Sigmoid colon (tissue), 6 donors: ENCODE measurements at regions not wholly inside any gene's neighbourhood (a gene's known extent, or its start where the extent isn't known, plus 50 kb on each side); places are given as distances from the start of the nearest gene placed in this dataset.
"Not testable (repeated sequence)": the region's sequence is repeated elsewhere in the genome, so short reads cannot be mapped to it uniquely, and the experiment has no call there.

Experiments used
- DNase-seq: peaks from one replicate; pipeline ENCODE4 v3.0.0-alpha.2; 2019
- H3K27ac ChIP-seq, 4 donors: fragments of 200-600 bp; sonication (generic); one replicate each; pipeline ENCODE4 v1.5.1; 2016 to 2019; ENCODE audit warnings: mild to moderate bottlenecking in 1 of 4
- H3K27me3 ChIP-seq, 3 donors: fragments of 200-600 bp; sonication (generic); one replicate each; pipeline ENCODE4 v1.5.1; 2019; ENCODE audit warnings: mild to moderate bottlenecking in 1 of 3
- H3K36me3 ChIP-seq, 4 donors: fragments of 200-600 bp; sonication (generic); one replicate each; pipeline ENCODE4 v1.5.1; 2016 to 2019
- H3K4me1 ChIP-seq, 4 donors: fragments of 200-600 bp; sonication (generic); one replicate each; pipeline ENCODE4 v1.5.1; 2017 to 2019
- H3K4me3 ChIP-seq, 4 donors: fragments of 200-600 bp; sonication (generic); one replicate each; pipeline ENCODE4 v1.5.1; 2017 to 2019; ENCODE audit warnings: mild to moderate bottlenecking in 2 of 4, moderate library complexity in 1 of 4
- H3K9me3 ChIP-seq, 4 donors: fragments of 200-600 bp in 3 of 4; sonication (generic) in 3 of 4; one replicate each; pipeline versions ENCODE4 v1.5.1 to v1.6.1; 2013 to 2019
- CTCF ChIP-seq, 4 experiments: fragments of 450-650 bp in 3 of 4; fragments of 200-600 bp in 1 of 4; IDR thresholded peaks; one replicate each; pipeline ENCODE4 v1.5.1; 2016 to 2019; ENCODE audit warnings: antibody characterized with exemption in 4 of 4, mild to moderate bottlenecking in 3 of 4, moderate library complexity in 2 of 4
- EP300 ChIP-seq, 4 donors: sonication (generic); formaldehyde crosslinking; IDR thresholded peaks; one replicate each; pipeline ENCODE4 v1.6.1; 2017; ENCODE audit warnings: antibody characterized with exemption in 4 of 4
- POLR2A ChIP-seq, 2 donors: fragments of 450-650 bp; IDR thresholded peaks; one replicate each; pipeline ENCODE4 v1.6.1; 2016; ENCODE audit warnings: antibody characterized with exemption in 2 of 2, mild to moderate bottlenecking in 2 of 2, moderate library complexity in 2 of 2
- POLR2AphosphoS5 ChIP-seq, 4 donors: sonication (generic); formaldehyde crosslinking; IDR thresholded peaks; one replicate each; pipeline ENCODE4 v1.6.1; 2017; ENCODE audit warnings: antibody characterized with exemption in 4 of 4
- whole genome bisulfite sequencing, 2 donors: extraction: QIAGEN DNeasy Blood & Tissue Kit; methylation state at CpG; one replicate each; pipeline ENCODE4 v1.1.7; 2013; 5-methylcytosine and 5-hydroxymethylcytosine counted together
- intact Hi-C: fragments of 100-400 bp; cut with DNase I; formaldehyde crosslinking; loops from one replicate; pipeline ENCODE4 v1.15.1; 2023
- donor health status: healthy with polysubstance abuse.
- donor health status: healthy.

- no peak overlapping the region for H3K4me3 ChIP-seq
- WGBS, 2 donors: 49 to 53% methylated on average over 2 of the region's 2 CpGs
- intact Hi-C loops: no loop called here
- no peaks in the 10 kb centered on the region for H3K4me1 ChIP-seq
- no peaks in the 10 kb centered on the region for H3K9me3 ChIP-seq
- no peaks in the 10 kb centered on the region for H3K27me3 ChIP-seq
- no peak overlapping the region for H3K27ac ChIP-seq
- no peak for DNase-seq
- no peak for TF ChIP-seq EP300 (IDR thresholded peaks at IDR 0.05)
- no peak for TF ChIP-seq POLR2AphosphoS5 (IDR thresholded peaks at IDR 0.05)
- no peak for TF ChIP-seq CTCF (IDR thresholded peaks at IDR 0.05)
- TF ChIP-seq POLR2A (IDR thresholded peaks at IDR 0.05): no peak
- H3K36me3 ChIP-seq: no peaks in the 10 kb centered on the region
Measured at GRCh38 chr5:24235946-24236345, 408.8 kb downstream of the CDH10 start.

- no peak overlapping the region for H3K27ac ChIP-seq
- no peaks in the 10 kb centered on the region for H3K36me3 ChIP-seq
- no peaks in the 10 kb centered on the region for H3K27me3 ChIP-seq
- H3K4me1 ChIP-seq: no peaks in the 10 kb centered on the region
- peaks cover 0 to 7% (median 0%) of the 10 kb centered on the region in 4 donors for H3K9me3 ChIP-seq
- intact Hi-C loops: no loop called here
- no peak overlapping the region for H3K4me3 ChIP-seq
- no peak for DNase-seq
- 86 to 92% methylated on average over 1 of the region's 1 CpG for WGBS, 2 donors
- TF ChIP-seq POLR2AphosphoS5 (IDR thresholded peaks at IDR 0.05) (no peak), EP300 (IDR thresholded peaks at IDR 0.05) (no peak), CTCF (IDR thresholded peaks at IDR 0.05) (no peak), POLR2A (IDR thresholded peaks at IDR 0.05) (no peak)
Measured at GRCh38 chr5:24245821-24246220, 399.0 kb downstream of the CDH10 start.

GRCh38 chr5:24264547-24264946, 380.2 kb downstream of the CDH10 start:
- Histone ChIP-seq H3K4me1 (no peaks in the 10 kb centered on the region), H3K27me3 (no peaks in the 10 kb centered on the region), H3K9me3 (no peaks in the 10 kb centered on the region), H3K36me3 (no peaks in the 10 kb centered on the region), H3K27ac (no peak overlapping the region), H3K4me3 (no peak overlapping the region)
- no peak for TF ChIP-seq CTCF (IDR thresholded peaks at IDR 0.05)
- no peak for TF ChIP-seq POLR2A (IDR thresholded peaks at IDR 0.05)
- no peak for TF ChIP-seq POLR2AphosphoS5 (IDR thresholded peaks at IDR 0.05)
- no peak for TF ChIP-seq EP300 (IDR thresholded peaks at IDR 0.05)
- intact Hi-C loops: no loop called here
- WGBS, 2 donors: 86 to 89% methylated on average over 5 of the region's 5 CpGs
- DNase-seq: no peak

GRCh38 chr5:24265306-24265705, 379.5 kb downstream of the CDH10 start:
- no peaks in the 10 kb centered on the region for H3K9me3 ChIP-seq
- intact Hi-C loops: no loop called here
- no peak for DNase-seq
- H3K4me3 ChIP-seq: no peak overlapping the region
- H3K27ac ChIP-seq: no peak overlapping the region
- no peaks in the 10 kb centered on the region for H3K27me3 ChIP-seq
- WGBS, 2 donors: 62 to 63% methylated on average over 4 of the region's 4 CpGs
- no peak for TF ChIP-seq CTCF (IDR thresholded peaks at IDR 0.05)
- no peak for TF ChIP-seq EP300 (IDR thresholded peaks at IDR 0.05)
- no peak for TF ChIP-seq POLR2A (IDR thresholded peaks at IDR 0.05)
- no peak for TF ChIP-seq POLR2AphosphoS5 (IDR thresholded peaks at IDR 0.05)
- no peaks in the 10 kb centered on the region for H3K36me3 ChIP-seq
- H3K4me1 ChIP-seq: no peaks in the 10 kb centered on the region

GRCh38 chr5:24268482-24269056, 376.2 kb downstream of the CDH10 start:
- 88 to 95% methylated on average over 2 of the region's 2 CpGs for WGBS, 2 donors
- TF ChIP-seq EP300 (IDR thresholded peaks at IDR 0.05) (no peak), POLR2A (IDR thresholded peaks at IDR 0.05) (no peak), CTCF (IDR thresholded peaks at IDR 0.05) (no peak), POLR2AphosphoS5 (IDR thresholded peaks at IDR 0.05) (no peak)
- no peaks in the 10 kb centered on the region for H3K9me3 ChIP-seq
- intact Hi-C loops: no loop called here
- H3K36me3 ChIP-seq: no peaks in the 10 kb centered on the region
- H3K27me3 ChIP-seq: no peaks in the 10 kb centered on the region
- no peaks in the 10 kb centered on the region for H3K4me1 ChIP-seq
- no peak overlapping the region for H3K27ac ChIP-seq
- H3K4me3 ChIP-seq: no peak overlapping the region
- no peak for DNase-seq

- H3K9me3 ChIP-seq, H3K4me1 ChIP-seq, intact Hi-C loops, H3K36me3 ChIP-seq, H3K4me3 ChIP-seq, H3K27me3 ChIP-seq, H3K27ac ChIP-seq, DNase-seq: not testable (repeated sequence)
- 83 to 86% methylated on average over 5 of the region's 5 CpGs for WGBS, 2 donors
Measured at GRCh38 chr5:24271702-24272118, 373.1 kb downstream of the CDH10 start.
